ENCODE measurements at regions not wholly inside any gene's neighbourhood (a gene's known extent, or its start where the extent isn't known, plus 50 kb on each side); places are given as distances from the start of the nearest gene placed in this dataset.

DNA sequence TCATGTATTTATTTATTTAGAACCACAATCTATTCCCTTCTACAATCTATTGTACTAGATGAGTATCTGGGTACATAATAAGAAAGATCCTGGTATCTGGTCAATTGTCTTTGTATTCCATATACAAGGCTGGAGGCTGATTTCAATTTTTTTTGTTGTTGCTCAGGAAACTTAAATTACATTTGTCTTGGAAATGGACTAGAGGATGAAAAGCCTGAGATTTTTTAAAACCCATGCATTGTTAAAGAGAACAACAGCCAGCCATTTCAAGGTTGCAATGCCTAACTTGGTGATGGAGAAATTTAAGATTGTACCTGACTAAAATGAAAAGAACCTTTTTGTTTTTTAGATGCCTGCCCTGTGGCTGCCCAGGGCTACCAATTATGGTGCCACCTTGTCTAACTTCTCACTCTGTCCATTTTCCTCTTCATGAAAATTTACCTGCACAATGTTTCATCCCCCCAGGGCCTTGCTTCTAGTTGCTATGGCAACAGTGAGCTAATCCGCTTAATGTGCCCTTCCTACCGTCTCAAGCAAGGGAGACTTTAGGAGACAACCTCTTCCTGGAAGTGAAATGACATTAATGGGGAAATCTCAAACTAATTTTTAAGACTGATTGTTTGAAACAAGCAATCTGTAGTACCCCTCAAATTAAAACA lies 203.7 kb upstream of the PHYHIPL start:
- TF ChIP-seq FOXM1 (IDR thresholded peaks at IDR 0.05; ENCODE audit: borderline replicate concordance) = no peak
- no peak for TF ChIP-seq SUZ12 (IDR thresholded peaks at IDR 0.05)
- no peak for TF ChIP-seq SP1 (IDR thresholded peaks at IDR 0.05)
- TF ChIP-seq ZNF384 (IDR thresholded peaks at IDR 0.05) = no peak
- no peak for TF ChIP-seq TARDBP (IDR thresholded peaks at IDR 0.05)
- TF ChIP-seq CTBP1 (IDR thresholded peaks at IDR 0.05; ENCODE audit: borderline replicate concordance) = no peak
- no peak for TF ChIP-seq BHLHE40 (IDR thresholded peaks at IDR 0.05; ENCODE audit: borderline replicate concordance)
- TF ChIP-seq ARNT (IDR thresholded peaks at IDR 0.05) = no peak
- no peak for TF ChIP-seq L3MBTL2 (conservative IDR thresholded peaks at IDR 0.05)
- TF ChIP-seq ELF4 (IDR thresholded peaks at IDR 0.05) = no peak
- no peak for TF ChIP-seq FOXK2 (IDR thresholded peaks at IDR 0.05)
- TF ChIP-seq HDGF (IDR thresholded peaks at IDR 0.05; ENCODE audit: borderline replicate concordance) = no peak
- no peak for TF ChIP-seq LEF1 (IDR thresholded peaks at IDR 0.05; ENCODE audit: borderline replicate concordance)
